Neutrophil (primary cell): ENCODE measurements at regions not wholly inside any gene's neighbourhood (a gene's known extent, or its start where the extent isn't known, plus 50 kb on each side); places are given as distances from the start of the nearest gene placed in this dataset.

Experiments used
- H3K27ac ChIP-seq: fragments of 200-600 bp; sonication (generic); 2 replicates; pipeline ENCODE4 v1.5.1; 2016; ENCODE audit warnings: mild to moderate bottlenecking, moderate library complexity
- H3K27me3 ChIP-seq: fragments of 200-600 bp; sonication (generic); 2 replicates; pipeline ENCODE4 v1.6.0; 2016; ENCODE audit warnings: mild to moderate bottlenecking
- H3K36me3 ChIP-seq: fragments of 200-600 bp; sonication (generic); 2 replicates; pipeline ENCODE4 v1.5.1; 2017
- H3K4me1 ChIP-seq, 2 experiments: fragments of 200-600 bp in 1 of 2; sonication (generic) in 1 of 2; 1 replicate in 1 of 2; 2 replicates in 1 of 2; pipeline versions ENCODE4 v1.5.1 to v1.6.1; 2013 to 2016; ENCODE audit warnings: low read depth in 1 of 2, low read length in 1 of 2, mild to moderate bottlenecking in 1 of 2, moderate library complexity in 1 of 2; ENCODE audit not compliant: control insufficient read depth in 1 of 2, insufficient read depth in 1 of 2
- H3K4me3 ChIP-seq, 2 experiments: fragments of 200-600 bp in 1 of 2; sonication (generic) in 1 of 2; 1 replicate in 1 of 2; 2 replicates in 1 of 2; pipeline ENCODE4 v1.5.1; 2013 to 2016; ENCODE audit warnings: low read depth in 1 of 2, low read length in 1 of 2, mild to moderate bottlenecking in 1 of 2, moderate library complexity in 1 of 2
- H3K9me3 ChIP-seq: fragments of 200-600 bp; sonication (generic); 2 replicates; pipeline ENCODE4 v1.5.1; 2016
- CTCF ChIP-seq: fragments of 200-600 bp; sonication (generic); IDR thresholded peaks from 2 replicates; pipeline ENCODE4 v1.5.1; 2016; ENCODE audit warnings: antibody characterized with exemption

- Histone ChIP-seq H3K36me3 (no peaks in the 10 kb centered on the region), H3K27me3 (no peaks in the 10 kb centered on the region), H3K9me3 (no peaks in the 10 kb centered on the region), H3K4me1 (peaks cover 13 to 26% of the 10 kb centered on the region in 2 experiments), H3K4me3 (no peak overlapping the region), H3K27ac (peak overlapping the region; percentile 13)
- TF ChIP-seq CTCF, result no peak
Measured at GRCh38 chr12:94832780-94833681, 170.5 kb downstream of the NDUFA12 start.

GRCh38 chr12:94832105-94832504, 171.4 kb downstream of the NDUFA12 start:
- TF ChIP-seq CTCF, result no peak
- no peaks in the 10 kb centered on the region for H3K27me3 ChIP-seq
- H3K27ac ChIP-seq, result no peak overlapping the region
- no peak overlapping the region for H3K4me3 ChIP-seq
- no peaks in the 10 kb centered on the region for H3K9me3 ChIP-seq
- H3K4me1 ChIP-seq, result peaks cover 13 to 26% of the 10 kb centered on the region in 2 experiments
- H3K36me3 ChIP-seq, result no peaks in the 10 kb centered on the region

GRCh38 chr12:94831081-94831751, 172.3 kb downstream of the NDUFA12 start:
- Histone ChIP-seq H3K27ac (peak overlapping the region; percentile 77), H3K27me3 (no peaks in the 10 kb centered on the region), H3K4me1 (peaks cover 13 to 26% of the 10 kb centered on the region in 2 experiments), H3K36me3 (no peaks in the 10 kb centered on the region), H3K4me3 (peak overlapping the region in 1 of 2 experiments; percentile 15), H3K9me3 (no peaks in the 10 kb centered on the region)
- TF ChIP-seq CTCF, result no peak

GRCh38 chr12:94829552-94829951, 173.9 kb downstream of the NDUFA12 start:
- Histone ChIP-seq H3K9me3 (no peaks in the 10 kb centered on the region), H3K4me1 (peaks cover 13 to 26% of the 10 kb centered on the region in 2 experiments), H3K27ac (no peak overlapping the region), H3K4me3 (no peak overlapping the region), H3K36me3 (no peaks in the 10 kb centered on the region), H3K27me3 (no peaks in the 10 kb centered on the region)
- TF ChIP-seq CTCF, result no peak

GRCh38 chr12:94819011-94819410, 168.7 kb upstream of the TMCC3 start:
- Histone ChIP-seq H3K36me3 (no peaks in the 10 kb centered on the region), H3K4me1 (no peaks in the 10 kb centered on the region), H3K27ac (no peak overlapping the region), H3K27me3 (no peaks in the 10 kb centered on the region), H3K4me3 (no peak overlapping the region), H3K9me3 (no peaks in the 10 kb centered on the region)
- TF ChIP-seq CTCF, result no peak
